K562 (cell line): ENCODE measurements at regions not wholly inside any gene's neighbourhood (a gene's known extent, or its start where the extent isn't known, plus 50 kb on each side); places are given as distances from the start of the nearest gene placed in this dataset.

ENCODE experiments used
- ATAC-seq: fragments of 200-7000 bp; cut with Tn5 transposase; 3 replicates; pipeline ENCODE4 v1.9.1; 2020; ENCODE audit warnings: moderate library complexity
- BruUV-seq: library from RNA; stranded (reverse); fragments of 400-500 nt; replicated peaks from 2 replicates; lab custom pipeline; 2021; lab: Mats Ljungman, UMichigan
- CTCF ChIA-PET: fragments of 300-600 bp; formaldehyde crosslinking; extraction: SDS; loops from one replicate; lab custom pipeline; 2021; ENCODE audit warnings: low intra/inter-chr PET ratio; lab: Yijun Ruan, JAX
- POLR2A ChIA-PET: fragments of 300-600, 350-650 bp; sonication (Branson Sonifier 250); formaldehyde crosslinking; extraction: SDS; loops from one replicate; lab custom pipeline; 2021; ENCODE audit warnings: antibody characterized with exemption, inconsistent platforms; lab: Yijun Ruan, JAX
- DNase-seq, 4 experiments: peaks; one replicate each; pipeline versions ENCODE4 v3.0.0 to v3.0.0-alpha.2; 2011 to 2018; ENCODE audit warnings: low spot score in 3 of 4, mixed read lengths in 3 of 4; ENCODE audit errors: extremely low read depth in 1 of 4
- FAIRE-seq: peaks from 2 replicates; lab custom pipeline; 2011; peaks lifted over from hg19 to GRCh38; lab: Jason Lieb, UNC
- H2AFZ ChIP-seq: 2 replicates; pipeline ENCODE4 v1.6.0; 2011; ENCODE audit warnings: low read depth, low read length, control low read depth, inconsistent platforms
- H3K27ac ChIP-seq: fragments of 200-600 bp; 3 replicates; pipeline ENCODE4 v1.8.0; 2011; ENCODE audit warnings: low read depth, mild to moderate bottlenecking, control low read depth, inconsistent platforms, low read length, moderate library complexity, mixed read lengths; ENCODE audit errors: extremely low read depth
- H3K27me3 ChIP-seq, 2 experiments: fragments of 300-600 bp in 1 of 2; 2 replicates in 1 of 2; 3 replicates in 1 of 2; pipeline versions ENCODE4 v1.6.0 to v1.8.0; 2011; ENCODE audit warnings: inconsistent platforms in 2 of 2, low read length in 2 of 2, mild to moderate bottlenecking in 1 of 2, mixed read lengths in 1 of 2, moderate library complexity in 1 of 2; ENCODE audit not compliant: control insufficient read depth in 2 of 2, insufficient read depth in 2 of 2
- H3K36me3 ChIP-seq: fragments of 300-600 bp; 3 replicates; pipeline ENCODE4 v1.8.0; 2011; ENCODE audit warnings: mild to moderate bottlenecking, low read length, inconsistent platforms; ENCODE audit not compliant: control insufficient read depth, insufficient read depth
- H3K4me1 ChIP-seq, 2 experiments: fragments of 200-600 bp in 1 of 2; replicated peaks in 1 of 2; 2 replicates in 1 of 2; 3 replicates in 1 of 2; pipeline versions ENCODE4 v1.5.1 to v1.8.0; 2011; ENCODE audit warnings: inconsistent platforms in 2 of 2, low read length in 2 of 2, mild to moderate bottlenecking in 1 of 2, mixed read lengths in 1 of 2, moderate library complexity in 1 of 2; ENCODE audit not compliant: control insufficient read depth in 2 of 2, insufficient read depth in 2 of 2
- H3K4me2 ChIP-seq: 2 replicates; pipeline ENCODE4 v1.6.1; 2011; ENCODE audit warnings: low read length, control low read depth, inconsistent platforms, mixed read lengths; ENCODE audit not compliant: insufficient read depth
- H3K4me3 ChIP-seq: fragments of 200-600 bp; sonication (generic), shearing (Covaris generic); 2 replicates; pipeline ENCODE4 v1.5.1; 2016; ENCODE audit warnings: control low read depth, inconsistent platforms
- H3K79me2 ChIP-seq: fragments of 200-600 bp; 3 replicates; pipeline ENCODE4 v1.8.0; 2011; ENCODE audit warnings: low read length, inconsistent platforms; ENCODE audit not compliant: control insufficient read depth, insufficient read depth
- H3K9ac ChIP-seq, 2 experiments: 2 replicates each; pipeline versions ENCODE4 v1.6.0 to v1.6.1; 2011; ENCODE audit warnings: low read depth in 2 of 2, low read length in 2 of 2, control low read depth in 1 of 2, inconsistent platforms in 1 of 2, mild to moderate bottlenecking in 1 of 2, mixed read lengths in 1 of 2; ENCODE audit not compliant: insufficient read depth in 1 of 2
- H3K9me1 ChIP-seq: one replicate; pipeline ENCODE4 v1.6.0; 2011; ENCODE audit warnings: inconsistent platforms, mild to moderate bottlenecking, low read length, moderate library complexity; ENCODE audit not compliant: control insufficient read depth, insufficient read depth
- H3K9me3 ChIP-seq: replicated peaks from 2 replicates; pipeline ENCODE4 v1.5.1; 2011; ENCODE audit warnings: low read depth, low read length, inconsistent platforms; ENCODE audit not compliant: control insufficient read depth, insufficient read depth
- H4K20me1 ChIP-seq: replicated peaks from 2 replicates; pipeline ENCODE4 v1.6.1; 2011; ENCODE audit warnings: low read length, inconsistent platforms, mixed read lengths; ENCODE audit not compliant: control insufficient read depth, insufficient read depth
- BRD9 ChIP-seq: fragments of 450-650 bp; IDR thresholded peaks from 2 replicates; pipeline ENCODE4 v1.6.1; 2018; ENCODE audit warnings: low read depth; ENCODE audit not compliant: partially characterized antibody
- CGGBP1 ChIP-seq: fragments of 250-450 bp; sonication (Bioruptor Pico); IDR thresholded peaks from 2 replicates; pipeline ENCODE4 v1.9.0; 2021; ENCODE audit warnings: mild to moderate bottlenecking
- GABPB1 ChIP-seq: sonication (generic); formaldehyde crosslinking; IDR thresholded peaks from 2 replicates; pipeline ENCODE4 v1.8.0; 2022; ENCODE audit warnings: mild to moderate bottlenecking, missing genetic modification reagents
- TAF7 ChIP-seq: fragments of 450-650 bp; IDR thresholded peaks from 2 replicates; pipeline ENCODE4 v1.6.1; 2016; ENCODE audit warnings: missing genetic modification characterization, missing compliant biosample characterization
- YBX1 ChIP-seq: fragments of 450-650 bp; IDR thresholded peaks from 2 replicates; pipeline ENCODE4 v1.7.1; 2016; ENCODE audit warnings: mild to moderate bottlenecking
- ZBTB5 ChIP-seq: fragments of 450-650 bp; IDR thresholded peaks from 2 replicates; pipeline ENCODE4 v1.6.1; 2017; ENCODE audit warnings: antibody characterized with exemption
- WGBS: fragments of 100-300 bp; shearing (Covaris generic); methylation state at CpG from one replicate; pipeline ENCODE4 v1.1.6; 2016; ENCODE audit warnings: low coverage, mixed read lengths; ENCODE audit not compliant: insufficient coverage; ENCODE audit errors: missing lambda C conversion rate; 5-methylcytosine and 5-hydroxymethylcytosine counted together
- in situ Hi-C: fragments of 300-500 bp; cut with MboI; formaldehyde crosslinking; loops from 4 replicates; pipeline ENCODE4 v1.15.0; 2018; ENCODE audit warnings: inconsistent platforms, mixed read lengths
- intact Hi-C: fragments of 100-400 bp; cut with micrococcal nuclease; formaldehyde crosslinking; loops from 2 replicates; pipeline ENCODE4 v1.14.2; 2022

GRCh38 chr3:124657138-124657537 lies 73.1 kb upstream of the UMPS start:
- BruUV-seq, result no TSS peak
- no peak for TF ChIP-seq YBX1
- TF ChIP-seq TAF7 (tag), result no peak
- no peak for TF ChIP-seq GABPB1 (CRISPR knock-in tag)
- no peak for TF ChIP-seq CGGBP1 (CRISPR knock-in tag)
- no peak for TF ChIP-seq BRD9
- no peak for TF ChIP-seq ZBTB5
- no peaks in the 10 kb centered on the region for H3K27me3 ChIP-seq
- no peaks in the 10 kb centered on the region for H3K9me3 ChIP-seq
- FAIRE-seq, result no peak
- H3K79me2 ChIP-seq, result no peaks in the 10 kb centered on the region
- no peak overlapping the region for H3K4me2 ChIP-seq
- ATAC-seq, result no peak
- 58% methylated on average over 3 of the region's 4 CpGs for WGBS
- no peak overlapping the region for H3K27ac ChIP-seq
- no peaks in the 10 kb centered on the region for H4K20me1 ChIP-seq
- no peak overlapping the region for H2AFZ ChIP-seq
- no peak overlapping the region for H3K4me3 ChIP-seq
- ChIA-PET POLR2A (interaction anchor here (1.1 kb wide), 1 partner anchor 20 kb away, joined by 3 read pairs; no protein-coding TSS in a partner anchor), CTCF (no interaction called here)
- no peaks in the 10 kb centered on the region for H3K36me3 ChIP-seq
- H3K9me1 ChIP-seq, result no peaks in the 10 kb centered on the region
- no peak for DNase-seq
- H3K9ac ChIP-seq, result no peak overlapping the region
- in situ Hi-C loops (no loop called here), intact Hi-C loops (no loop called here)
- H3K4me1 ChIP-seq, result peaks cover 0 to 16% of the 10 kb centered on the region in 2 experiments; a peak in 3 of 5 replicates
